ENCODE measurements at regions not wholly inside any gene's neighbourhood (a gene's known extent, or its start where the extent isn't known, plus 50 kb on each side); places are given as distances from the start of the nearest gene placed in this dataset.

GRCh38 chr4:165698272-165698671, 174.8 kb upstream of the TLL1 start:
- TF ChIP-seq RXRA (CRISPR knock-in tag; IDR thresholded peaks at IDR 0.05) (no peak), NFKBIZ (CRISPR knock-in tag; IDR thresholded peaks at IDR 0.05) (no peak), ZNF333 (CRISPR knock-in tag; IDR thresholded peaks at IDR 0.05; ENCODE audit: borderline replicate concordance) (no peak), PBX2 (CRISPR knock-in tag; IDR thresholded peaks at IDR 0.05) (no peak), ZKSCAN1 (IDR thresholded peaks at IDR 0.05; ENCODE audit: low read length) (no peak), HNF1A (IDR thresholded peaks at IDR 0.05; ENCODE audit: low read depth) (no peak), HNF1A (CRISPR knock-in tag; IDR thresholded peaks at IDR 0.05; ENCODE audit: borderline replicate concordance) (no peak), HNRNPUL1 (IDR thresholded peaks at IDR 0.05; ENCODE audit: low read depth, low read length) (no peak), SSRP1 (CRISPR knock-in tag; IDR thresholded peaks at IDR 0.05) (no peak), AKAP8 (CRISPR knock-in tag; IDR thresholded peaks at IDR 0.05) (no peak), RBM22 (optimal IDR thresholded peaks at IDR 0.05; ENCODE audit: low read length) (no peak), GATAD2A (CRISPR knock-in tag; IDR thresholded peaks at IDR 0.05) (no peak), ZBTB49 (CRISPR knock-in tag; IDR thresholded peaks at IDR 0.05; ENCODE audit: borderline replicate concordance) (no peak), ETS1 (CRISPR knock-in tag; IDR thresholded peaks at IDR 0.05) (no peak), CBFB (CRISPR knock-in tag; IDR thresholded peaks at IDR 0.05) (no peak), ZNF672 (CRISPR knock-in tag; IDR thresholded peaks at IDR 0.05) (no peak), ZNF619 (CRISPR knock-in tag; IDR thresholded peaks at IDR 0.05) (no peak), ZNF724P (CRISPR knock-in tag; IDR thresholded peaks at IDR 0.05; ENCODE audit: borderline replicate concordance) (no peak)

More at GRCh38 chr4:165698272-165698671, 174.8 kb upstream of the TLL1 start:
- ChIA-PET CTCF (ENCODE audit: low intra/inter-chr PET ratio, low total read pairs) (no interaction called here), POLR2A (no interaction called here)
- Histone ChIP-seq H3K79me2 (ENCODE audit: insufficient read depth, low read length) (no peaks in the 10 kb centered on the region), H3K9me3 (ENCODE audit: low read length) (no peaks in the 10 kb centered on the region), H3K9ac (ENCODE audit: insufficient read depth, low read depth, low read length) (no peak overlapping the region), H4K20me1 (ENCODE audit: insufficient read depth, low read length) (no peaks in the 10 kb centered on the region), H3K27ac (ENCODE audit: extremely low read length, insufficient read depth, low read length) (no peak overlapping the region), H2AFZ (ENCODE audit: low read length) (no peak overlapping the region), H3K4me3 (replicated peaks in 1 of 3; ENCODE audit: insufficient read depth in 1 of 3, low read depth in 2 of 3, low read length in 3 of 3) (no peak overlapping the region), H3K36me3 (replicated peaks in 1 of 2; ENCODE audit: control insufficient read depth in 1 of 2, insufficient read depth in 2 of 2, low read length in 2 of 2) (no peaks in the 10 kb centered on the region), H3K27me3 (ENCODE audit: control insufficient read depth in 1 of 2, insufficient read depth in 2 of 2, low read length in 2 of 2) (no peaks in the 10 kb centered on the region), H3K4me1 (ENCODE audit: insufficient read depth, low read length) (no peaks in the 10 kb centered on the region), H3K4me2 (ENCODE audit: low read depth, low read length) (no peak overlapping the region)
- DNase-seq (ENCODE audit: low spot score): no peak
- WGBS (ENCODE audit: low lambda C conversion rate): 0% methylated on average over 2 of the region's 2 CpGs
- in situ Hi-C loops (cut with HindIII; ENCODE audit: extremely low pct_ligation_motif_present, low pct_unique_long_range_greater_than_20kb): loop anchor here (5.0 kb wide), 1 partner anchor 161 kb away; no protein-coding TSS in a partner anchor
- FAIRE-seq: no peak
- intact Hi-C loops (cut with micrococcal nuclease; ENCODE audit: unreplicated experiment): no loop called here
- no TSS peak for BruUV-seq (replicated peaks)
- no peak for ATAC-seq
